ENCODE measurements at regions not wholly inside any gene's neighbourhood (a gene's known extent, or its start where the extent isn't known, plus 50 kb on each side); places are given as distances from the start of the nearest gene placed in this dataset.
"Not testable (repeated sequence)": the region's sequence is repeated elsewhere in the genome, so short reads cannot be mapped to it uniquely, and the experiment has no call there.

- H3K36me3 Mint-ChIP-seq (ENCODE audit: low read depth); H3K27ac Mint-ChIP-seq; CTCF ChIA-PET; ATAC-seq; H3K4me3 Mint-ChIP-seq; H3K4me1 Mint-ChIP-seq; POLR2A ChIA-PET; DNase-seq; H3K27me3 Mint-ChIP-seq; H3K9me3 Mint-ChIP-seq (ENCODE audit: low read depth); intact Hi-C loops (cut with DNase I, micrococcal nuclease): not testable (repeated sequence)
Measured at GRCh38 chr2:237212356-237213279, 126.9 kb downstream of the COPS8 start.

- ATAC-seq (no peak), DNase-seq (no peak)
- H3K9me3 Mint-ChIP-seq (ENCODE audit: low read depth): no peaks in the 10 kb centered on the region
- intact Hi-C loops (cut with DNase I, micrococcal nuclease): no loop called here
- ChIA-PET CTCF (no interaction called here), POLR2A (no interaction called here)
- no peak overlapping the region for H3K27ac Mint-ChIP-seq
- H3K4me1 Mint-ChIP-seq: no peaks in the 10 kb centered on the region
- H3K27me3 Mint-ChIP-seq: peaks cover 4% of the 10 kb centered on the region
- H3K4me3 Mint-ChIP-seq: no peak overlapping the region
- H3K36me3 Mint-ChIP-seq (ENCODE audit: low read depth): no peaks in the 10 kb centered on the region
Measured at GRCh38 chr2:237213315-237214022, 127.8 kb downstream of the COPS8 start.

DNA sequence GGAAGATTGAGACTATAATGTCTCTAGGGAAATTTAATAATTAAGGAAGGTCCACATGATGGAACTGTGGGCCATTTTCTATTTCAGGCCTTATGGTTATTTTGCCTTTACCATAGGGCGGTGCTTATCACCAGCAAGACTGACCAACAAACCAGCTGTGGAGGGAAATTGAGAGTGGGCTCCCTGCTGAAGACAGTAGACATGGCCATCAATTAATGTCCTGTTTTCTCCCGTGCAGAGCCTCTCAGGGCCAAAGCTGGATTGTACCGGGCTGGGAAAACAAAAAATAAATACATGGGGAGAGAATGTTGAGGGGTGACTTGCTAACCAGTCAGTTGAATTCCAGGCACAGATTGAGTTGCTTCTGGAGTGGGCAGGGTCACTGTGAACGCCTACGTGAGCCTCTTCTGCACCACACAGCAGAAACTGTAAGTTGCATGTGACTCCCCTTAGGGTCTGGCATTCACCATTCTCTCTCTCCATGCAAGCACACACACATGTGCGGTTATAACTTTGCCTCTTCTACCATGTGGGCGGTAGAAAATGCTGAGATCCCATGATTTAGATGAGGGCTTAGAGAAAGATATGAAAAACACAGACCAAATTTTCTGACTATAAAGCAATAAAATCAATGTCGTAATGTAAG, 128.5 kb downstream of the COPS8 start:
- no peaks in the 10 kb centered on the region for H3K4me1 Mint-ChIP-seq

GRCh38 chr2:237214963-237215362, 129.3 kb downstream of the COPS8 start:
- peaks cover 5% of the 10 kb centered on the region for H3K27me3 Mint-ChIP-seq
- H3K4me3 Mint-ChIP-seq: no peak overlapping the region
- DNase-seq (no peak), ATAC-seq (no peak)
- CTCF ChIA-PET: interaction anchor here (0.7 kb wide), 1 partner anchor 1520 kb away, joined by 3 read pairs; no protein-coding TSS in a partner anchor
- POLR2A ChIA-PET: no interaction called here
- H3K27ac Mint-ChIP-seq: no peak overlapping the region
- H3K36me3 Mint-ChIP-seq (ENCODE audit: low read depth): no peaks in the 10 kb centered on the region
- H3K4me1 Mint-ChIP-seq: no peaks in the 10 kb centered on the region
- intact Hi-C loops (cut with DNase I, micrococcal nuclease): no loop called here
- H3K9me3 Mint-ChIP-seq (ENCODE audit: low read depth): no peaks in the 10 kb centered on the region

More for the DNA sequence above, 128.5 kb downstream of the COPS8 start:
- H3K27me3 Mint-ChIP-seq: peaks cover 4% of the 10 kb centered on the region
- ChIA-PET POLR2A (no interaction called here), CTCF (no interaction called here)
- no peak overlapping the region for H3K27ac Mint-ChIP-seq
- no peaks in the 10 kb centered on the region for H3K9me3 Mint-ChIP-seq (ENCODE audit: low read depth)
- H3K4me3 Mint-ChIP-seq: no peak overlapping the region
- intact Hi-C loops (cut with DNase I, micrococcal nuclease): no loop called here
- H3K36me3 Mint-ChIP-seq (ENCODE audit: low read depth): no peaks in the 10 kb centered on the region
- ATAC-seq: no peak
- no peak for DNase-seq

DNA sequence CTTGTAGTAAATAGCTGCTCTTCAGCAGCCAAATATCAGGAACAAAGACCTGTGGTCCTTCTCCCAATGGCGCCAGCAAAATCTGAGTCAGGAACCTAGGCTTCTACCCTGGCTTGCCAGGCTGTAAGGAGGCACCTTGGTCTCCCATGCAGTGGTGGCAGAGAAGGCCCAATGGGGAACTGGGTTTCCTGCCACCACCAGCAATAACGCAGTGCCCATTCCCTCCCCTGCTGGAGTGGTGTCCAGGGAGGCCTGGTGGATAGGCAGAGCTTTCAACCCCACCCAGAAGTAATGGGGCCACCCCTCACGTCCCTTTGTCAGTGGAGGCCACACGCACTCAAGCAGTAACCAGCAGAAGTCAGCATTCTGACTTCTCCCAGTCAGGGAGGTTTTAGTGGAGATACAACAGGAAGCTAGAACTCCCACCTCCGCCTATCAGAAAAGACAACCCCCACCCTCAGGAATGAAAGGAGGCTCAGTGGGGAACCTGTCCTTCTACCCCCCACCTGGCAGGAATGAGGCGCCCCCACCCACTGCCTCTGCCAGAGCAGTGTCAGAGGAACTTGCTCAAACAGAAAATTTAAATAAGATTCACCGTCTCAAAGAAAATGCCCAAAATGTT, 132.4 kb downstream of the COPS8 start:
- H3K27ac Mint-ChIP-seq: no peak overlapping the region
- no peaks in the 10 kb centered on the region for H3K36me3 Mint-ChIP-seq (ENCODE audit: low read depth)
- H3K4me3 Mint-ChIP-seq: no peak overlapping the region
- intact Hi-C loops (cut with DNase I, micrococcal nuclease): no loop called here
- ChIA-PET CTCF (interaction anchor here (0.7 kb wide), 2 partner anchors 19 to 168 kb away, joined by 3 read pairs; no protein-coding TSS in a partner anchor), POLR2A (no interaction called here)
- peaks cover 12% of the 10 kb centered on the region for H3K27me3 Mint-ChIP-seq
- no peaks in the 10 kb centered on the region for H3K4me1 Mint-ChIP-seq
- ATAC-seq (no peak), DNase-seq (no peak)
- H3K9me3 Mint-ChIP-seq (ENCODE audit: low read depth): no peaks in the 10 kb centered on the region

- Mint-ChIP-seq H3K27me3 (peaks cover 12% of the 10 kb centered on the region), H3K9me3 (ENCODE audit: low read depth) (no peaks in the 10 kb centered on the region), H3K4me3 (no peak overlapping the region), H3K27ac (no peak overlapping the region), H3K36me3 (ENCODE audit: low read depth) (no peaks in the 10 kb centered on the region), H3K4me1 (no peaks in the 10 kb centered on the region)
- DNase-seq: no peak
- intact Hi-C loops (cut with DNase I, micrococcal nuclease): no loop called here
- ATAC-seq: no peak
- ChIA-PET POLR2A (no interaction called here), CTCF (no interaction called here)
Measured at GRCh38 chr2:237218756-237219155, 133.1 kb downstream of the COPS8 start.

DNA sequence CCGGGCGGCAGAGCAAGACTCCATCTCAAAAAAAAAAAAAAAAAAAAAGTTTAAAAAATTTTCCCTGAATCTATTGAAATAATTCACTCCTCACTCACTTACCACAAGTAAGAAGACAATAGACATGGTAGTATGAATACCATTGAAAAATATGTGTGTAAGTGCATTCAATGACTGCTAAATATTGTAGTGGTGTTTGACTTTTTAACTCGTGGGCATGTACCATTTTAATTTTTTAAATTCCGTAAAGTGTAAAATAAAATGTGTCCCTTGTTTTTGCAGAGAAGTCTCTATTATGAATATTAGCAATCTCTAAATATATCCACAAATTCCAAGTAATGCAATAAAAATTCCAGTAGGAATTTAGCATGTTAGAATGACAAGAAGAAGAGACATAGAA, 134.1 kb downstream of the COPS8 start:
- no peak for DNase-seq
- Mint-ChIP-seq H3K27ac (no peak overlapping the region), H3K4me3 (no peak overlapping the region), H3K4me1 (no peaks in the 10 kb centered on the region), H3K9me3 (ENCODE audit: low read depth) (no peaks in the 10 kb centered on the region), H3K27me3 (peaks cover 15% of the 10 kb centered on the region), H3K36me3 (ENCODE audit: low read depth) (no peaks in the 10 kb centered on the region)
- ChIA-PET CTCF (no interaction called here), POLR2A (no interaction called here)
- no peak for ATAC-seq
- intact Hi-C loops (cut with DNase I, micrococcal nuclease): no loop called here

- H3K4me3 Mint-ChIP-seq: no peak overlapping the region
Measured at GRCh38 chr2:237221443-237221842, 135.8 kb downstream of the COPS8 start.

DNA sequence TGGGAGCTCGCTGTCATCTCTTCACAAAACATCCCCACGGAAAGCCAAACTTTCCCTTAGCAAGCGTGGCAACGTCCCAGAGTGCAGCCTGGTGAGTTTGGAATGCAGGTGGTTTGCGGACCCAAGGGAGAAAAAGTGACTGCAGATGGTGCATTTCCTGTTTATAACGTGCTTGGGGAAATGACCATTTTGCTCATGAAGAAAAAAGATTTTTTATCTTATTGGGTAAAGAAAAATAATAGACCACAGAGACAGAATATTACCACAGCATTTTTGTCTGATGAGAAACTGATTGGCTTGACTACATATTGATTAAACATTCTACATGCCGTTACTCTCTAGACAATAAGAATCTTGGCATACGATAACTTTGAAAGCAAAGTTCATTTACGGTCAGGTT, 136.5 kb downstream of the COPS8 start:
- DNase-seq (no peak), ATAC-seq (no peak)
- ChIA-PET CTCF (interaction anchor here (0.6 to 0.7 kb wide), 2 partner anchors 8 to 384 kb away, joined by 3 read pairs; no protein-coding TSS in a partner anchor), POLR2A (no interaction called here)
- Mint-ChIP-seq H3K9me3 (ENCODE audit: low read depth) (no peaks in the 10 kb centered on the region), H3K36me3 (ENCODE audit: low read depth) (no peaks in the 10 kb centered on the region), H3K4me3 (no peak overlapping the region), H3K27me3 (peaks cover 13% of the 10 kb centered on the region), H3K27ac (no peak overlapping the region), H3K4me1 (peaks cover 2% of the 10 kb centered on the region)
- intact Hi-C loops (cut with DNase I, micrococcal nuclease): no loop called here

More at GRCh38 chr2:237221443-237221842, 135.8 kb downstream of the COPS8 start:
- H3K36me3 Mint-ChIP-seq (ENCODE audit: low read depth): no peaks in the 10 kb centered on the region
- no peaks in the 10 kb centered on the region for H3K9me3 Mint-ChIP-seq (ENCODE audit: low read depth)
- H3K27ac Mint-ChIP-seq: no peak overlapping the region
- intact Hi-C loops (cut with DNase I, micrococcal nuclease): no loop called here
- DNase-seq (no peak), ATAC-seq (no peak)
- ChIA-PET CTCF (interaction anchor here (0.6 kb wide), 1 partner anchor 9 kb away, joined by 3 read pairs; no protein-coding TSS in a partner anchor), POLR2A (interaction anchor here (0.5 kb wide), 1 partner anchor 45 kb away, joined by 3 read pairs; no protein-coding TSS in a partner anchor)
- H3K4me1 Mint-ChIP-seq: no peaks in the 10 kb centered on the region
- peaks cover 15% of the 10 kb centered on the region for H3K27me3 Mint-ChIP-seq

DNA sequence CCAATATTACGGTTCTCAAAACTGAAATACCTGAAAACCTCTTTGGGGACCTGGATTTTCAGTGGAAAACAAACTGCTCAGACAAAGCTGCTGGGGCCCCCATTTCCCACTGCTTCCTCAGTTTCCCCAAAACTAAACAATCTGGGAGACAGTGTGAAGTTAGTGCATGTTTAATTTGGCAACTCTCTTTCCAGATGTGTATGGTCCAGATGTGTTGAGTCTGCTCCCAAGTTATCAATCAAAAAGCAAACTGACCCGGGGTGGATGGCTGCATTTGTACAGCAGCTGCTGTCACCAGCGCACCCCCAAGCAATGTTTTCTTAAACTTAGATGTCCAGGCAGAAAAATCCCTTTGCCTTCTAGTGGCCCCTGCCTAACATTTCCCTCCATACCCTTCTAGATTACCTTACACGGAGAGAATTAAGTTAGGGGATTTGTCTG, 136.9 kb downstream of the COPS8 start:
- no peak overlapping the region for H3K27ac Mint-ChIP-seq
- no peak for ATAC-seq
- H3K36me3 Mint-ChIP-seq (ENCODE audit: low read depth): no peaks in the 10 kb centered on the region
- intact Hi-C loops (cut with DNase I, micrococcal nuclease): no loop called here
- peaks cover 13% of the 10 kb centered on the region for H3K27me3 Mint-ChIP-seq
- H3K4me1 Mint-ChIP-seq: peaks cover 7% of the 10 kb centered on the region
- no peak overlapping the region for H3K4me3 Mint-ChIP-seq
- POLR2A ChIA-PET: no interaction called here
- no peak for DNase-seq
- CTCF ChIA-PET: no interaction called here
- H3K9me3 Mint-ChIP-seq (ENCODE audit: low read depth): no peaks in the 10 kb centered on the region

GRCh38 chr2:237223201-237223861, 137.6 kb downstream of the COPS8 start:
- H3K4me3 Mint-ChIP-seq: no peak overlapping the region
- intact Hi-C loops (cut with DNase I, micrococcal nuclease): no loop called here
- H3K27me3 Mint-ChIP-seq: peaks cover 18% of the 10 kb centered on the region
- H3K27ac Mint-ChIP-seq: no peak overlapping the region
- H3K36me3 Mint-ChIP-seq (ENCODE audit: low read depth): no peaks in the 10 kb centered on the region
- ATAC-seq (no peak), DNase-seq (no peak)
- peaks cover 11% of the 10 kb centered on the region for H3K4me1 Mint-ChIP-seq
- ChIA-PET CTCF (no interaction called here), POLR2A (no interaction called here)
- H3K9me3 Mint-ChIP-seq (ENCODE audit: low read depth): no peaks in the 10 kb centered on the region
